HG03135 (cell line): ENCODE measurements at regions not wholly inside any gene's neighbourhood (a gene's known extent, or its start where the extent isn't known, plus 50 kb on each side); places are given as distances from the start of the nearest gene placed in this dataset.
"Not testable (repeated sequence)": the region's sequence is repeated elsewhere in the genome, so short reads cannot be mapped to it uniquely, and the experiment has no call there.

ENCODE experiments used
- ATAC-seq: cut with Tn5 transposase; IDR thresholded peaks from one replicate; pipeline ENCODE4 v1.9.1; 2021; ENCODE audit warnings: mild to moderate bottlenecking, moderate library complexity; ENCODE audit not compliant: unreplicated experiment

DNA sequence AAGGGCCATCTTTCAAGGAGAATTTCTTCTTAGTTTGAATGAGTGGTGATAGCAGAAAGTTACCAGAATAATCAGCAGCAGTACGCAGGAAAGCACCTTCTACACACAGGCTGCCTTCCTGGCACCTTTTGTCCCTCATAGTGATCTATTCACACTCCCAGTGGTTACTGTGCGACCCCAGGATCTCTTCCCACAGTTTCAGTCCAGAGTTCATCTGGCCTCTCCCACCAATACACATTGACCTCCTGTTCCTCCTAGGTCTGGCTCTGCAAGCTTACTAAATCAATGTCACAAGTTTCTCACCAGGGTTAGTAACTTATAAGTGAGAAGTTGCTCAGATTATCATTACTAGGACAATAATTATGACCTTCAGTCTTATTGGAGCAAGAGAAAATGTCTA, 99.1 kb upstream of the PIK3R1 start:
- no peak for ATAC-seq

DNA sequence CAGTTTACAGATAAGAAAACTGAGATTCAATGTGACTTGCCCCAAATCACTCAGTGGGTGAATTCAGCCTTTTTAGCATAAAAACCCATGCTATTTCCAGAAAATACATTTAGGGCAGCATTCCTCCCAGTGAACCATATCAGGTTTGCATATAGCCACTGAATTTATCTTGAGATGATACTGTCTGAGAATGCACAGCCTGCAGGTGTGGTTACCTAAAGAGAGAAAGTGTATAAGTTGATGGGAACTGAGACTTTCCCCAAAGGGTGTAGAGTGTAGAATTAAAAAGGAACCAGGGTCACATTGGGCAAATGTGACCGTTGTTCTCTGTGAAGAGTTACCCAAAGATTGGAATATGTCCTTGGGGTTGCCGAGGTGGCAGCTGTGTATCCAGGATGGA, 100.0 kb upstream of the PIK3R1 start:
- no peak for ATAC-seq

DNA sequence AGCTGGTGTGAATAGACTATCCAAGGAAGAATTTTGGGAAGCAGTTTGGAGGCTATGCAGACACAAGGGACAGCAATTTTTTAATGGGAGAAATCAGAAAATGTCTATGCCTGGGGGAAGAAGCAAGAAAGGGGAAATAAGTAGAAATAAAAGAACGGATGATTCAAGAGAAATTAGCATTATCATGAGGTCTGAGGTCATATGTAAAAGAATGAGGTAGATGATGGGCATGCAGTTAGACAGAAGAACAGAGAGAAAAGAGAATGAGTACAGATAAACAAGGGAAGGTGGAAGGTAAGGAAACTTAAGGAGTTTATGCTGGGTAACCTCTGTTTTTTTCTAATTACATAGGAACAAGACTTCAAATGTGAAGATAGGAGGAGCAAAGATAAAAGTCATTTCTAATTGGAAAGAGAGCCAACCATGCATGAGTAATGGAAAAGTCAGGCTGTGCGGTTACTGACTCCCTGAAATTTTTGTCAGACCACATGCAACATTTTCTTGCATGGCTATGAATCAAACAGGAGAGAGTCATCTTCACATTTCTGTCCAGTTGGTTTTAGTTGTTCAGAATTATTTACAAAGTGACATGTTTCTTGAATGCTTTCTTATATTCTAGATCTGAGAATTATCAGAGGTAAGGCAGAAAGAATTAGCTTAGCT, 101.0 kb upstream of the PIK3R1 start:
- ATAC-seq, result no peak

DNA sequence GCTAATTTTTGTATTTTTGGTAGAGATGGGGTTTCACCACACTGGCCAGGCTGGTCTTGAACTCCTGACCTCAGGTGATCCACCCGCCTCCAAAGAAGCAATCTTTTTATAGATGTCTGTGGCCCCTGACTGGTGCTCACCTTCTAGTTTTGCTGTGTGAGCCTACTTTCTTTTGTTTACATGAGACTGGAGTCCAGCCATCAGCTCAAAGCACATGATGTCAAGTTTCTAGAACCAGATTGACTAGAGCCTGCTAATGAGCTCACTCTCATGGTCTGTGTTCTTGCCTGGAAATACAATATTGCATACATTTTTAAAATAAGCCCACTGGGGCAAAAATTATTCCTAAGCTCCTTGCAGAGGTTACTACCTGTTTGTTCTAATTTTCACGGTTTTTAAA, 102.9 kb upstream of the PIK3R1 start:
- no peak for ATAC-seq

DNA sequence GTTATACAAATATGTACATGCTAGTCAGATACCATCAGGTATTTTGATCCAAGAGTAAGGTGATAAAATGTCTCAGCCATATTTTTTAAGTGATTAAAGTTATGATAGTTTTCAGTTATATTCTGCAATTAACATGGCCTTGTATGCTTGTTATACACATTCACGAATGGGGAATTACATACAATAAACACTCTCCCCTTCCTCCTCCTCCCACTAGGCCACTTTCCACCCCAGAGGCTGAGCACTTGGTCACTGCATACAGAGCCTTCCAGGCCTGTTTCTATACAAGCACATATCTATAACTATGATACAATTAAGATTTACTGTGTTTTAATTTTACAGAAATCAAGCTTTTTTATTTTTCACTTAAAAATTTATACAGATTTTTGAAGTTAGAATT, 104.7 kb upstream of the PIK3R1 start:
- no peak for ATAC-seq

DNA sequence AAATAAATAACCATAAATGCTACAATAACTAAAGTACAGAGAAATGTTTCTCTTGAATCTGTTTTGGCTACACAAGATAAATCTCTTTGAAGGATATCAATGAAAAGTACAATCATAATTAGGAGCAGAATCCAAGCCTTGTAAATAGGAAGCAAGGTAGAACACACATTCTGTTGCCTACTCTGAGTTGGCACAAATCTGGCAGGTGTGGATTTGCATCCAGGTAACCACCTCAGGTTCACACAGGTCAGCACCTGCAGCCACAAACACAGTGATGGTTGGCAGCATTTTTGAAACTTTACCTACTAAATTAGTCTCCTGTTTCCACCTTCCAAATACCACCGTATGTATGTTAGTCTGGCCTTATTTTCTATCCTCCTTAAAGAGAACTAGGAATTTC, 105.3 kb upstream of the PIK3R1 start:
- no peak for ATAC-seq

DNA sequence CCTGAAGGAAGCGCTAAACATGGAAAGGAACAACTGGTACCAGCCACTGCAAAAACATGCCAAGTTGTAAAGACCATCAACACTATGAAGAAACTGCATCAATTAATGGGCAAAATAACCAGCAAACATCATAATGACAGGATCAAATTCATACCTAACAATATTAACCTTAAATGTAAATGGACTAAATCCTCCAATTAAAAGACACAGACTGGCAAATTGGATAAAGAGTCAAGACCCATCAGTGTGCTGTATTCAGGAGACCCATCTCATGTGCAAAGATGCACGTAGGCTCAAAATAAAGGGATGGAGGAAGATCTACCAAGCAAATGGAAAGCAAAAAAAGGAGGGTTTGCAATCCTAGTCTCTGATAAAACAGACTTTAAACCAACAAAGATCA, 111.3 kb upstream of the PIK3R1 start:
- not testable (repeated sequence) for ATAC-seq

DNA sequence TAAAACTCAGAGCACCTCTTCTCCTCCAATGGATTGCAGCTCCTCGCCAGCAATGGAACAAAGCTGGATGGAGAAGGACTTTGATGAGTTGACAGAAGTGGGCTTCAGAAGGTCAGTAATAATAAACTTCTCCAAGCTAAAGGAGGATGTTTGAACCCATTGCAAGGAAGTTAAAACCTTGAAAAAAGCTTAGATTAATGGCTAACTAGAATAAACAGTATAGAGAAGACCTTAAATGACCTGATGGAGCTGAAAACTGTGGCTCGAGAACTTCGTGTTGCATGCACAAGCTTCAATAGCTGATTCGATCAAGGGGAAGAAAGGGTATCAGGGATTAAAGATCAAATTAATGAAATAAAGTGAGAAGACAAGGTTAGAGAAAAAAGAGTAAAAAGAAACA, 112.3 kb upstream of the PIK3R1 start:
- ATAC-seq, result not testable (repeated sequence)

DNA sequence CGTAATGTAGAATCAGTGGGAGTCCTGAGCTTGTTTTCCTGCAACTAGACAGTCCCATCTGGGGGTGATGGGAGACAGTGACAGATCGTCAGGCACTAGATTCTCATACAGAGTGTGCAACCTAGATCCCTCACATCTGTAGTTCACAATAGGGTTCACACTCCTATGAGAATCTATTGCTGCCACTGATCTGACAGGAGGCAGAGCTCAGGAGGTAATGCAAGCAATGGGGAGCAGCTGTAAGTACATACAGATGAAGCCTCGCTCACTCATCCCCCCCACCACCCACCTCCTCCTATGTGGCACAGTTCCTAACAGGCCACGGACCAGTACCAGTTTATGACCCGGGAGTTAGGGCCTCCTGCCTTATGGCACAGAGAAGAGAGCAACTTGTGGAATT, 116.2 kb upstream of the PIK3R1 start:
- no peak for ATAC-seq

DNA sequence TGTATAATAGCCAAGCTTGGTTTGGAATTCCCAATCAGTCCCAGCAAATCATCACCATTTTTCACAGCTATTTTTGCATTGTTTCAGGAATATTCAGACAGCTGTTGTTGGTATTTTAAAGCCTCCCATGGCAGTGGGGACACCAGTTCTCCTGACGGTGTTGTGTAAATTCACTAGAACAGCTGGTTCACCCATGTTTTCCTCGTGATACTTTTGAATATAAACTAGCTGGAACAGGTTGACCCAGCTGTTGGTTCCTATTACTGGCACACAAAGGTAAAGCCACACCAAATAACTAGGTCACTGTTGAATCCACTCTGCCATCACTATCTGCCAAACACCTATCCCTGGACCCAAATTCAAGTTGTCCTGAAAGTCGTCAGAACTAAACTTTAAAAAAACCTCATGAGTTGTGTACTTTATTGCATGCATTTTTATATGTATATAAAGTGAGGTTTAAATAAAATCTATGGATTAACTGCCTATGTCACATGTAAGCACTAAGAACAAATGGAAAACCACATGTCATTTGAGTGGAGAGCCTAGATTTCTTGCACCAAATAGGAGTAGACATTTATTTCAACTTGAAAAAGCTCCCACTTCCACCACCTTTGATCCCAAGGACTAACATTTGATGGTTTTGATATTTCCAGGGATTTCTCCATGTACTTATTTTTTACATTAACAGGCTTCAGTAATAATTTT, 121.9 kb upstream of the PIK3R1 start:
- no peak for ATAC-seq

DNA sequence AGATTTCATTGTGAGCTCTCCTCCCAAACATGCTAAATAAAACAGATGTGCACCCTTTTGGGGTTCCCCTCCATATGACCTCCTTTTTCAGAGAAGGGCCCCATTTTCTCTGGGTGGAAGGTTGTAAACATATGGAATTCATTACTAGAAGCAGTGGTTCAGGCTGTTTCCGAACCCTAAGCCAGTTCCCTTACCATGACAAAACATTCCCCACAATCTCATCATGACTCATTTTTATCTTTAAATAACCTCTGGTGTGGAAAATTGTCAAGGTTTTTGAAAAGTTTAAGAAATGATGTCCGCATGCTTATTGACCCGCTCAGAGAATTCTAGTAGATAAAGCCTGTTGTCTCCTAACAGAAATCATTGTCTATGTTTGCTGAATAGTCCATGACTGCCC, 127.3 kb upstream of the PIK3R1 start:
- ATAC-seq, result no peak

DNA sequence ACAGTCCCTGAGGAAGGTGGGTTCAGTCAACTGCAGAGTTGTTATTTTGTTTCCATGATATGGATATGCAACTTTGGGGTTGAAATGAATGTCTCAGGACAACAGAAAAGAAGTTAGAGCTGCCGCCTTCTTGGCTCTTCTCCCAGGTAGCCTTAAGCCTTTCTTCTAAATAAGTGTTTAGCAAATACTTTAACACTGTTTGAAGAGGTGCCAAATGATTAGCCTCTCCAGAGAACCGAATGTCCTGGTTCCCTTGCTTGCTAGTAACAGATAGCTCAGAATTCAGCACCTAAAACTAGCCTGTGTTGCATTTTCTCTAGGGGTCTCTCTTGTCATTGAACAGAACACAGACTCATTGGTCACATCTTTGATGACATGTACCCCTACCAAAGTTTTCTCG, 127.7 kb upstream of the PIK3R1 start:
- no peak for ATAC-seq

DNA sequence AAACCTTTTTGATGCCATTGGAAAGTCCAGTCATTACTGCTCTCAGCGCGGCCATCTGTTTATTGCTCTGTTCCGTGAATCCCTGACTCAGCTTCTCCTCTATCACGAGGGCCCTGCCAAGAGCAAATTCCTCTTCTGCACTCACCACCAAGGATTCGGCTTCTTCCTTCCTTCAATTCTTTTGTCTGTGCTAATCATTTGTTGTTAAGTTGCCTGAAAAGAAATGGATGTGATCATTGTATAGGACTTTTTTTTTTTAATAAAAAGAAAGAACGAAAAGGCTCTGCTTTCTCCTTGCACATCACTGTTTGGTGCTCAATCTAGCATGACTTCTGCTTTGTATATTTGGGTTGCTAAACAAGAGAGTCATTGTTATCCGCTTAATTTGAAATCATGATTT, 128.7 kb upstream of the PIK3R1 start:
- no peak for ATAC-seq

DNA sequence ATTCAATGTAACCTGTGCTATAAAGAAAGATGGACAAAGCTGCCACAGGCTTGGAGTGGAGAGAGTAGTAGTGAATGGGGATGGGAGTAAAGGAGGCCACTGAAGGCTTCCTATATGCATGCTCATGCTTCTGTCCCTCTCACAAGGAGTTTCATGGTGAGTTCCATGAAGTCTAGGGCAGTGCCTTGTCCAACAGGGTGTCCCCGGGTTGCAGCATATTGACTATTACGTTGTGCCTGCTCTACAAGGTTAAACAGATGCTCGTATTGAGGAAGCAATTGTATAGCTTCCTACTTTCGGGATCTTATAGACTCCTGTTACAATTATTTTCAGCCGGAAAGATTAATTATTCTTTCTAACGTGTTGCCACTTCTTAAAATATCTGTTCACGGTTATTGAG, 129.1 kb upstream of the PIK3R1 start:
- ATAC-seq, result no peak

DNA sequence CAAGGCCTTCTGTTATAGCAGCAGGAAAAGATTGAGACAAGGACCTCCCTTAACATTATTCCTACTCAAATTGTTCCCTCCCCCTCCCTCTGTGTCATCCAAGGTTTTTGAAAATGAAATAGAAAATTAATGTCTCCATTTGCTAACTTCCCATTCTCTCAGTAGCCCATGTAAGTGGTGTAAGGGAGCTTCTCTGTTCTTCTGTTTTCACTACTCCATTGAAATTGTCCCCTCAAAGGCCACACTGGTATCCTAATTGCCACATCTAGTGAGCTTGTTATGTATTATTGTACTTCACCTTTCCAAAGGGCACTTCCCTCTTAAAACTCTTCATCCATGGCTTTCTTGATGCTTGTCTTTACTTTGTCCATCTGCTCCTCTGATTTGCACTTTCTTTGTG, 131.2 kb upstream of the PIK3R1 start:
- no peak for ATAC-seq

DNA sequence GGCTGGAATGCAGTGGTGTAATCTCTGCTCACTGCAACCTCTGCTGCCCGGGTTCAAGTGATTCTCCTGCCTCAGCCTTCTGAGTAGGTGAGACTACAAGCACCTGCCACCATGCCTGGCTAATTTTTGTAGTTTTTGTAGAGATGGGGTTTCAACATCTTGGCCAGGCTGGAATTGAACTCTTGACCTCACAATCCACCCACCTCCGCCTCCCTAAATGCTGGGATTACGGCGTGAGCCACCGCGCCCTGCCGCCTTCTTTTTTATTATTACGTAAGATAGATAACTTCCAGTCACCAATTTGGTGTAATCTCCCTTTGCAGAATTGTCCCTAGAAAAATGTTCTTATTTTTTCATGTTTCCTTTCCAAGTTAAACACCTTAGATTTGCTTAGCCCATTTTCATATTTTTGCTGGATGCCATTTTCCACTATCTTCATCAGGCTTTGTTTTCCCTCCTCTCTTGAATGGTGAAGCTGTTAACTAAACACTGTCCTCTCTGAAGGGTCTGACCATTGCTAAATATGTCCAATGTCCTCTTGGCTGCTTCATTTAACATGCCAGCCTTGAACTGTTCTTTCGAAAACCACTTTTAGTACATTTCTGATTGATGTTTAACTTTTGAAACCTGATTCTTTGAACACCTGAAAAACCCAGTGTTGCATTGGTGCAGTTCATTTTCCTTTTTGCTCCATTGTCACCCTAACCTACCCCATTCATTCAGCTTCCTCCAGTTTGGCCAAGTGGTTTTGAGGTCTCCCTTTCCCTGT, 135.1 kb upstream of the PIK3R1 start:
- ATAC-seq, result no peak

DNA sequence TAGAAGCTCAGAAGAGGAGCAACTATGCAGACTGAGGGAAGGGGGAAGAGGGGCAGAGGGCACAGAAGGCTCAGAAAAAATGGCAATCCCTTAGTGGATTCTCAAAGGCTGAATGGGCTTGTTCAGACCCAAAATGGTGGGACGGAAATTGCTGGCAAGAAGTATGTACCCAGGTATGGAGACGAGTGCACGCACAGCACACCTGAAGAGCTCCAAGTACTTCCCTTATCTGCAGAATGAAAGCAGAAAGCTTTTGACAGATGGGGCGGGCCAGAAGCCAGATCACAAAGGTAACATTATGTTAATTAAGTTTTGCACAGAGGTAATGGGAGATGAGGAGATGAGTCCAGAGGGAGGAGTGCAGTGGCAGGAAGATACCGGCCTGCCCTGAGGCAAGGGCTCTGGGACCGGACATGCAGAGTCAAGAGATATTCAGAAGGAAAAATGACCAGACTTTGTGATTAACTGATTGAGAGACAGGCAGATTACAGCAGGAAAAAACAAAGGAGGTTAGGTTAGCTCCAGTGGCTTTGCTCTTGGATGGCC, 138.1 kb upstream of the PIK3R1 start:
- ATAC-seq, result no peak

DNA sequence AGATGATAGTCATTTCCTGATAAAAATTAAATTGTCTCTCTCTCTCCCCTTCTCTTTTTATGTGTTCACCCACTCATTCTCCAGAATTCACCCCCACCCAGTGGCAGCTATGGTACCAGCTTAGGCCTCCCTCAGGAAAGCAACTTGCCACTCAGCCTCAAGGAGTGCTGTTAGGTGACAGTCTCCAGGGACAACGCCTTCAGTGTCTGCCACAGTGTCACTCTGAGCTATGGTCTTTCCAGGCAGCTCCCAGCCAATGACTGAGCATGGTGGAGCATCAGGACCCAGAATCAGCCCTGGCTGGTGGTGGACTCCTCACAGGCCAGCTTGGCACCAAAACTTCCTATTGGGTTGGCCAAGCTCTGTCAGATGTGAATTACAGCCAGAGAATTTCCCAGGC, 140.9 kb upstream of the PIK3R1 start:
- ATAC-seq, result no peak

DNA sequence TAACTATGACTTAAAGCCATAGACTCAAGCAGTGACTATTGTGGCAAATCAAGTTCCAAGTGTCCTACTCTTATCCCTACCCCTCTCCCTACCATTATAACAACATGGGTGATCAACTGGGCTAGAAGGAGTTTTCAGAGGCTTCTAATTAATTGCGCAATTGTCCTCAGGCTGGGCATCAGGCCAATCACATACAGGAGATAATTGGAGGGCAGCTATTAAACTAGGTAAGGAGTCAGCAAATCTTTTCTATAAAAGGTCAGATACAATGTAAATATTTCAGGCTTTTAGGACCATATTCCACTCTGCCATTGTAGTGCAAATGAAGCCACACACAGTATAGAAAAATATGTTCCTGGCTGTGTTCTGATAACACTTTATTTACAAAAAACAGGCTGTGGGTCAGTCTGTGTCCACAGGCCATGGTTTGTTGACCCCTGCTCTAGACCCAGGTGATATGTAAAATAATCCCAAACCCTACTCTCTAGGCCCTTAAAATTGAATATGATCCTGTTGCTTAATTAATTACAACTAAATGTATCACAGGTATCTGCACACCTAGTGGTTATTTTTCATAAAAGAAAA, 141.4 kb upstream of the PIK3R1 start:
- no peak for ATAC-seq

DNA sequence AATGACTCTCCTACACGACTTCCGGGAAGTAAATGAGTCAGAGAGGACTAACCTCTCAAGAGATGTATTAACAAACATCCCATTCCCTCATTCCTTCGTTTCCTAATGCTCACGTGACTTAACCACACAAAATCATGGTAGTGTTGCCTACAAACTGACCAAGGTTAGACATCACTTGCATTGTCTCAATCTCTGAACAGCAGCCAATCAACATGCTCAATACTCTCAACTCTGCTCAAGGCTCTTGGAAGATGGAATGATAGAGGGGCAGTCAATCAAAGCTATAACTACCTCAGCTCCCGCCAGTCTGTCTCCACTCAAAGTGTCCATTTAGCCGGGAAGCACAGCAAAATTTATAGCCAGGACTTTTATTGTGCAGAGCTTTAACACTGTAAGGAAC, 143.8 kb upstream of the PIK3R1 start:
- no peak for ATAC-seq

DNA sequence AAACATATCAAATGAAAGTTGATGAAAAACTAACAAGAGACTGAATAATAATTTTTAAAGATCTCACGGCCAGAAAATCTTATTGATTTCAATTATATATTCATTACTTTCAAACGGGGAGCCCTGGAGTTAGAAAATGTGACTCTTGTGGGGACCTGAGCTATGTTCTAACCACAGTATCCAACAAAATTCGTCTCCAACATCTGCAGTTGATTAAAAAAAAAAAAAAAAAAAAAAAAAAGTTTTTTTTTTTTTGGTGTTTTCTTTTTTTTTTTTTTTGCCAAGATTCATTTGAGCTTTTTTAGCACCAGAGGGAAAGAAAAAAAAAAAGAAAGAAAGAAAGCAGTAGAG, 144.3 kb upstream of the PIK3R1 start:
- no peak for ATAC-seq
